IMR-90 (cell line): ENCODE measurements at regions not wholly inside any gene's neighbourhood (a gene's known extent, or its start where the extent isn't known, plus 50 kb on each side); places are given as distances from the start of the nearest gene placed in this dataset.

ENCODE experiments used
- ATAC-seq: fragments of 200-7000 bp; cut with Tn5 transposase; 2 replicates; pipeline ENCODE4 v1.9.1; 2020; ENCODE audit warnings: low read depth, mild to moderate bottlenecking, moderate library complexity
- BruUV-seq: library from RNA; stranded (reverse); fragments of 400-500 nt; replicated peaks from 2 replicates; lab custom pipeline; 2021; lab: Mats Ljungman, UMichigan
- CTCF ChIA-PET: fragments of 300-600 bp; formaldehyde crosslinking; extraction: SDS; loops from one replicate; lab custom pipeline; 2021; ENCODE audit warnings: antibody characterized with exemption; lab: Yijun Ruan, JAX
- POLR2A ChIA-PET: fragments of 300-600 bp; sonication (Branson Sonifier 250); formaldehyde crosslinking; loops from one replicate; lab custom pipeline; 2022; ENCODE audit warnings: antibody characterized with exemption; ENCODE audit not compliant: unreplicated experiment; lab: Charles Lee
- DNase-seq: peaks from one replicate; pipeline ENCODE4 v3.0.0; 2013
- H2AFZ ChIP-seq: replicated peaks from 2 replicates; pipeline ENCODE3; 2013; ENCODE audit warnings: low read length, mild to moderate bottlenecking; ENCODE audit not compliant: poor library complexity
- H2AK5ac ChIP-seq: 2 replicates; pipeline ENCODE4 v1.6.1; 2013; ENCODE audit warnings: low read depth, low read length, inconsistent platforms
- H2AK9ac ChIP-seq: replicated peaks from 2 replicates; pipeline ENCODE3; 2013; ENCODE audit warnings: mild to moderate bottlenecking, low read depth, low read length, moderate library complexity; ENCODE audit not compliant: poor library complexity
- H2BK120ac ChIP-seq: 2 replicates; pipeline ENCODE4 v1.6.1; 2013; ENCODE audit warnings: low read depth, low read length, inconsistent platforms
- H2BK15ac ChIP-seq: 3 replicates; pipeline ENCODE4 v1.6.1; 2013; ENCODE audit warnings: low read depth, low read length, inconsistent platforms
- H2BK20ac ChIP-seq: 2 replicates; pipeline ENCODE4 v1.6.1; 2013; ENCODE audit warnings: low read depth, mild to moderate bottlenecking, inconsistent platforms, low read length, moderate library complexity
- H2BK5ac ChIP-seq: 2 replicates; pipeline ENCODE4 v1.6.1; 2013; ENCODE audit warnings: mild to moderate bottlenecking, low read depth, low read length, inconsistent platforms; ENCODE audit not compliant: poor library complexity, severe bottlenecking
- H3K14ac ChIP-seq: replicated peaks from 2 replicates; pipeline ENCODE4 v1.6.1; 2013; ENCODE audit warnings: low read depth, low read length, inconsistent platforms
- H3K18ac ChIP-seq: 2 replicates; pipeline ENCODE4 v1.6.1; 2013; ENCODE audit warnings: low read depth, low read length, control low read depth
- H3K23ac ChIP-seq: 2 replicates; pipeline ENCODE4 v1.6.1; 2013; ENCODE audit warnings: low read depth, low read length, inconsistent platforms
- H3K27ac ChIP-seq: 2 replicates; pipeline ENCODE4 v1.5.1; 2013; ENCODE audit warnings: mild to moderate bottlenecking, control low read depth, low read length; ENCODE audit not compliant: insufficient read depth
- H3K27me3 ChIP-seq: 2 replicates; pipeline ENCODE4 v1.6.1; 2013; ENCODE audit warnings: low read length; ENCODE audit not compliant: control insufficient read depth, insufficient read depth
- H3K36me3 ChIP-seq: 2 replicates; pipeline ENCODE4 v1.6.1; 2013; ENCODE audit warnings: low read length, mixed read lengths; ENCODE audit not compliant: control insufficient read depth, insufficient read depth
- H3K4ac ChIP-seq: 2 replicates; pipeline ENCODE4 v1.6.1; 2013; ENCODE audit warnings: low read depth, low read length, inconsistent platforms
- H3K4me1 ChIP-seq: 2 replicates; pipeline ENCODE4 v1.6.1; 2013; ENCODE audit warnings: low read length, mixed read lengths; ENCODE audit not compliant: control insufficient read depth, insufficient read depth
- H3K4me2 ChIP-seq: 2 replicates; pipeline ENCODE4 v1.6.1; 2013; ENCODE audit warnings: low read depth, mild to moderate bottlenecking, control low read depth, low read length, moderate library complexity
- H3K4me3 ChIP-seq: 2 replicates; pipeline ENCODE4 v1.5.1; 2013; ENCODE audit warnings: low read depth, mild to moderate bottlenecking, control low read depth, low read length, moderate library complexity; ENCODE audit not compliant: insufficient read depth
- H3K56ac ChIP-seq: 2 replicates; pipeline ENCODE4 v1.6.1; 2013; ENCODE audit warnings: low read length, inconsistent platforms; ENCODE audit not compliant: insufficient read depth; ENCODE audit errors: extremely low read depth
- H3K79me1 ChIP-seq, 2 experiments: 2 replicates each; pipeline ENCODE4 v1.6.1; 2013; ENCODE audit warnings: low read length in 2 of 2, inconsistent platforms in 1 of 2, low read depth in 1 of 2
- H3K9ac ChIP-seq: 2 replicates; pipeline ENCODE4 v1.6.1; 2013; ENCODE audit warnings: low read depth, low read length, control low read depth
- H3K9me1 ChIP-seq: 2 replicates; pipeline ENCODE4 v1.6.1; 2013; ENCODE audit warnings: low read length, inconsistent platforms; ENCODE audit not compliant: insufficient read depth
- H3K9me3 ChIP-seq: 2 replicates; pipeline ENCODE4 v1.6.1; 2013; ENCODE audit warnings: low read length; ENCODE audit not compliant: control insufficient read depth, insufficient read depth
- H4K20me1 ChIP-seq: 2 replicates; pipeline ENCODE4 v1.6.1; 2013; ENCODE audit warnings: low read length, inconsistent platforms; ENCODE audit not compliant: insufficient read depth
- H4K5ac ChIP-seq: 2 replicates; pipeline ENCODE4 v1.6.1; 2013; ENCODE audit warnings: mild to moderate bottlenecking, low read depth, low read length, control low read depth
- H4K8ac ChIP-seq, 2 experiments: 2 replicates each; pipeline ENCODE4 v1.6.1; 2013; ENCODE audit warnings: low read depth in 2 of 2, low read length in 2 of 2, control low read depth in 1 of 2, inconsistent platforms in 1 of 2
- H4K91ac ChIP-seq: 2 replicates; pipeline ENCODE4 v1.6.1; 2013; ENCODE audit warnings: low read depth, low read length, inconsistent platforms; ENCODE audit not compliant: insufficient read depth
- BHLHE40 ChIP-seq: fragments of 150-350 bp; IDR thresholded peaks from 2 replicates; pipeline ENCODE4 v1.6.1; 2016; ENCODE audit warnings: mild to moderate bottlenecking, low read depth, low read length
- CHD1 ChIP-seq: IDR thresholded peaks from 2 replicates; pipeline ENCODE4 v1.6.1; 2012; ENCODE audit warnings: low read depth, low read length, improper control_type of control experiment
- FOS ChIP-seq: fragments of 150-350 bp; IDR thresholded peaks from 2 replicates; pipeline ENCODE4 v1.6.1; 2016; ENCODE audit warnings: low read depth, low read length
- MAFK ChIP-seq: IDR thresholded peaks from 2 replicates; pipeline ENCODE4 v1.6.1; 2012; ENCODE audit warnings: low read depth, low read length, improper control_type of control experiment
- MAZ ChIP-seq: IDR thresholded peaks from 2 replicates; pipeline ENCODE4 v1.6.1; 2012; ENCODE audit warnings: low read depth, mild to moderate bottlenecking, low read length, improper control_type of control experiment, moderate library complexity, borderline replicate concordance
- MXI1 ChIP-seq: IDR thresholded peaks from 2 replicates; pipeline ENCODE4 v1.6.1; 2012; ENCODE audit warnings: low read depth, mild to moderate bottlenecking, low read length, moderate library complexity, borderline replicate concordance
- NFE2L2 ChIP-seq: fragments of 150-350 bp; IDR thresholded peaks from 2 replicates; pipeline ENCODE4 v1.6.1; 2016; ENCODE audit warnings: low read depth, mild to moderate bottlenecking, low read length
- POLR2A ChIP-seq: IDR thresholded peaks from 2 replicates; pipeline ENCODE4 v1.6.1; 2012; ENCODE audit warnings: mild to moderate bottlenecking, low read depth, low read length
- RAD21 ChIP-seq: IDR thresholded peaks from 2 replicates; pipeline ENCODE4 v1.6.1; 2012; ENCODE audit warnings: low read length, improper control_type of control experiment
- RFX5 ChIP-seq: IDR thresholded peaks from 2 replicates; pipeline ENCODE4 v1.8.0; 2012; ENCODE audit warnings: low read depth, mild to moderate bottlenecking, low read length, moderate library complexity
- WGBS, 2 experiments: methylation state at CpG; one replicate each; pipeline versions ENCODE4 v1.1.5 to v1.1.7; 2013; ENCODE audit warnings: missing lambda C conversion rate in 2 of 2; ENCODE audit not compliant: insufficient read length in 1 of 2; ENCODE audit errors: extremely low coverage in 2 of 2; 5-methylcytosine and 5-hydroxymethylcytosine counted together
- dilution Hi-C: fragments of 300-500 bp; cut with HindIII; formaldehyde crosslinking; loops from one replicate; pipeline ENCODE4 v1.14.3; 2018; ENCODE audit warnings: low sequenced_read_pairs; ENCODE audit not compliant: unreplicated experiment
- in situ Hi-C: fragments of 300-500 bp; cut with MboI; formaldehyde crosslinking; loops from 3 replicates; pipeline ENCODE4 v1.14.3; 2019; ENCODE audit warnings: low sequenced_read_pairs, inconsistent platforms, mixed read lengths
- intact Hi-C: fragments of 100-400 bp; cut with micrococcal nuclease; formaldehyde crosslinking; loops from 2 replicates; pipeline ENCODE4 v1.10.0; 2022
- TF ChIP-seq, protein P1 (sequence below): conservative IDR thresholded peaks from 2 replicates; pipeline ENCODE4 v1.5.1; 2012; ENCODE audit warnings: mild to moderate bottlenecking, low read depth, low read length, improper control_type of control experiment
- TF ChIP-seq, protein P2 (sequence below): fragments of 150-350 bp; IDR thresholded peaks from 2 replicates; pipeline ENCODE4 v1.6.1; 2017; ENCODE audit warnings: mild to moderate bottlenecking, antibody characterized with exemption, low read length, low read depth
- TF ChIP-seq, protein P3 (sequence below): fragments of 150-350 bp; IDR thresholded peaks from 2 replicates; pipeline ENCODE4 v1.6.1; 2016; ENCODE audit warnings: low read depth, mild to moderate bottlenecking, low read length, moderate library complexity, borderline replicate concordance

DNA sequence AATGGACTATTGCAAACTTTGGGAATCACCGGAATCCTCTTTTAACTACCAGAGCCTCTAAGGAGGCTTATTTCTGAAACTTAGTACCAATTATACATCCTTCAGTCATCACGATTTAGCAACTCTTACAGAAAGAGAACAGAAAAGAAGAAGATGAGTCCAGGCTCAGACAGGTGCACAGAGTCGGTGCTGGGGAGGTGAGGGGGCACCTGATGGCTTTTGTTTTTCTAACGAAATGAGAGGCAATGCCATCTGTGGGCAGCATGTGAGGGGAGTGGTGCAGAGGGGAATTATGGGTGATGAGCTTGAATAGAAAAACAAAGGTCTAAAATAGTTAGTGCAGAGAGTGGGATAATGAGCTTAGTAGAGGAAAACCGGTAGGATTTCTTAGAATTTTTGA, 522.6 kb downstream of the CMPK2 start:
- Histone ChIP-seq H2AK9ac (no peak overlapping the region), H2BK15ac (no peak overlapping the region), H3K36me3 (no peaks in the 10 kb centered on the region), H3K27me3 (no peaks in the 10 kb centered on the region), H3K27ac (no peak overlapping the region), H3K23ac (no peak overlapping the region), H3K14ac (no peak overlapping the region), H4K91ac (no peak overlapping the region), H3K9me3 (no peaks in the 10 kb centered on the region), H3K18ac (no peak overlapping the region), H4K8ac (no peak overlapping the region), H3K9me1 (no peaks in the 10 kb centered on the region), H3K4me3 (no peak overlapping the region), H4K5ac (no peak overlapping the region), H2BK20ac (no peak overlapping the region), H2BK120ac (no peak overlapping the region), H3K4me1 (no peaks in the 10 kb centered on the region), H2BK5ac (no peak overlapping the region), H3K9ac (no peak overlapping the region), H2AK5ac (no peak overlapping the region), H2AFZ (no peak overlapping the region), H3K79me1 (no peaks in the 10 kb centered on the region), H3K4ac (no peak overlapping the region), H3K4me2 (no peak overlapping the region), H4K20me1 (no peaks in the 10 kb centered on the region), H3K56ac (no peak overlapping the region)
- intact Hi-C loops: no loop called here
- no TSS peak for BruUV-seq
- TF ChIP-seq RFX5 (no peak), POLR2A (no peak), FOS (no peak), MAZ (no peak), MXI1 (no peak), CHD1 (no peak), BHLHE40 (no peak), MAFK (no peak), NFE2L2 (no peak), RAD21 (no peak)
- TF ChIP-seq, protein P1, sequence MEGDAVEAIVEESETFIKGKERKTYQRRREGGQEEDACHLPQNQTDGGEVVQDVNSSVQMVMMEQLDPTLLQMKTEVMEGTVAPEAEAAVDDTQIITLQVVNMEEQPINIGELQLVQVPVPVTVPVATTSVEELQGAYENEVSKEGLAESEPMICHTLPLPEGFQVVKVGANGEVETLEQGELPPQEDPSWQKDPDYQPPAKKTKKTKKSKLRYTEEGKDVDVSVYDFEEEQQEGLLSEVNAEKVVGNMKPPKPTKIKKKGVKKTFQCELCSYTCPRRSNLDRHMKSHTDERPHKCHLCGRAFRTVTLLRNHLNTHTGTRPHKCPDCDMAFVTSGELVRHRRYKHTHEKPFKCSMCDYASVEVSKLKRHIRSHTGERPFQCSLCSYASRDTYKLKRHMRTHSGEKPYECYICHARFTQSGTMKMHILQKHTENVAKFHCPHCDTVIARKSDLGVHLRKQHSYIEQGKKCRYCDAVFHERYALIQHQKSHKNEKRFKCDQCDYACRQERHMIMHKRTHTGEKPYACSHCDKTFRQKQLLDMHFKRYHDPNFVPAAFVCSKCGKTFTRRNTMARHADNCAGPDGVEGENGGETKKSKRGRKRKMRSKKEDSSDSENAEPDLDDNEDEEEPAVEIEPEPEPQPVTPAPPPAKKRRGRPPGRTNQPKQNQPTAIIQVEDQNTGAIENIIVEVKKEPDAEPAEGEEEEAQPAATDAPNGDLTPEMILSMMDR: no peak
- TF ChIP-seq, protein P2, sequence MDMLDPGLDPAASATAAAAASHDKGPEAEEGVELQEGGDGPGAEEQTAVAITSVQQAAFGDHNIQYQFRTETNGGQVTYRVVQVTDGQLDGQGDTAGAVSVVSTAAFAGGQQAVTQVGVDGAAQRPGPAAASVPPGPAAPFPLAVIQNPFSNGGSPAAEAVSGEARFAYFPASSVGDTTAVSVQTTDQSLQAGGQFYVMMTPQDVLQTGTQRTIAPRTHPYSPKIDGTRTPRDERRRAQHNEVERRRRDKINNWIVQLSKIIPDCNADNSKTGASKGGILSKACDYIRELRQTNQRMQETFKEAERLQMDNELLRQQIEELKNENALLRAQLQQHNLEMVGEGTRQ: no peak
- TF ChIP-seq, protein P3, sequence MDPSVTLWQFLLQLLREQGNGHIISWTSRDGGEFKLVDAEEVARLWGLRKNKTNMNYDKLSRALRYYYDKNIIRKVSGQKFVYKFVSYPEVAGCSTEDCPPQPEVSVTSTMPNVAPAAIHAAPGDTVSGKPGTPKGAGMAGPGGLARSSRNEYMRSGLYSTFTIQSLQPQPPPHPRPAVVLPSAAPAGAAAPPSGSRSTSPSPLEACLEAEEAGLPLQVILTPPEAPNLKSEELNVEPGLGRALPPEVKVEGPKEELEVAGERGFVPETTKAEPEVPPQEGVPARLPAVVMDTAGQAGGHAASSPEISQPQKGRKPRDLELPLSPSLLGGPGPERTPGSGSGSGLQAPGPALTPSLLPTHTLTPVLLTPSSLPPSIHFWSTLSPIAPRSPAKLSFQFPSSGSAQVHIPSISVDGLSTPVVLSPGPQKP: no peak
- no peak for DNase-seq
- CTCF ChIA-PET: no interaction called here
- 80% methylated on average over 2 of the region's 5 CpGs; no CpG with 5 or more reads in 1 of the 2 experiments for WGBS, 2 experiments
- POLR2A ChIA-PET: no interaction called here
- dilution Hi-C loops: no loop called here
- ATAC-seq: no peak
- in situ Hi-C loops: no loop called here
